Left ventricle myocardium superior (tissue), 1 donor: ENCODE measurements at regions not wholly inside any gene's neighbourhood (a gene's known extent, or its start where the extent isn't known, plus 50 kb on each side); places are given as distances from the start of the nearest gene placed in this dataset.
"Not testable (repeated sequence)": the region's sequence is repeated elsewhere in the genome, so short reads cannot be mapped to it uniquely, and the experiment has no call there.

Source experiments
- ATAC-seq: fragments of 200-7000 bp; cut with Tn5 transposase; one replicate; pipeline ENCODE4 v1.9.1; 2020; ENCODE audit warnings: mild to moderate bottlenecking, moderate library complexity
- DNase-seq: peaks from one replicate; pipeline ENCODE4 v3.0.0-alpha.2; 2020
- intact Hi-C: fragments of 100-400 bp; cut with micrococcal nuclease; formaldehyde crosslinking; loops from one replicate; pipeline ENCODE4 v1.11.0; 2022
- donor health status: DM: no; HTN: yes; CAD: no; lungs with severe emphysema.

- intact Hi-C loops: no loop called here
- DNase-seq: no peak
- ATAC-seq: no peak
Observed at GRCh38 chr12:75703131-75703530, 191.7 kb upstream of the KRR1 start.

DNA sequence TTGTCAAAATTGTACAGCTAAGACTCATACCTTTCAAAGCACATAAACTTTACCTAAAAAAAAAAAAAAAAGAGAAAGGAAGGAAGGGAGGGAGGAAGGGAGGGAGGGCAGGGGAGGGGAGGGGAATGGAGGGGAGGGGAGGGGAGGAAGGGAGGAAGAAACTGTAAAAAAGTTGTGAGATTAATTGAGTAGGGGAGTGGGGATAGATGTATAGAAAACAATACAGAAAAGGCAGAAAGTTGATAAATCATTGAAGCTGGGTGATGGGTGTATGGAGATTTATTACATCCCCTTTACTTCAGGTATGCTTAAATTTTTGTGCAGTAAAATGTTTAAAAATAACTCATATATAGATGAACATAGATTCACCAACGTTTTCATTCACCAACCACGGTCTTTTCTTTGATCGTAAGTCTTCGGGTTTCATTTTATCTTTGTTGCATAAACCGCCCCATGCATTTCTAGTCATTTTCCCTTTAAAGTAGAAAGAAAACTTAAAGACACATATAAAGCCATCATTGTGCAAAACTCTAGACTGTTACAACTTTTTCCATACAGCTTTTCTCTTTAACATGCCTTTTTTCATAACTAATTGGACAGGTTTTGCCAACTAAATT, 191.2 kb upstream of the KRR1 start:
- DNase-seq (no peak), ATAC-seq (no peak)
- intact Hi-C loops: no loop called here

- intact Hi-C loops: no loop called here
- ATAC-seq (no peak), DNase-seq (no peak)
Observed at GRCh38 chr12:75701859-75702258, 190.4 kb upstream of the KRR1 start.

- DNase-seq: no peak
- intact Hi-C loops: no loop called here
- ATAC-seq: peak; percentile 66
Observed at GRCh38 chr12:75699728-75700496, 188.5 kb upstream of the KRR1 start.

DNA sequence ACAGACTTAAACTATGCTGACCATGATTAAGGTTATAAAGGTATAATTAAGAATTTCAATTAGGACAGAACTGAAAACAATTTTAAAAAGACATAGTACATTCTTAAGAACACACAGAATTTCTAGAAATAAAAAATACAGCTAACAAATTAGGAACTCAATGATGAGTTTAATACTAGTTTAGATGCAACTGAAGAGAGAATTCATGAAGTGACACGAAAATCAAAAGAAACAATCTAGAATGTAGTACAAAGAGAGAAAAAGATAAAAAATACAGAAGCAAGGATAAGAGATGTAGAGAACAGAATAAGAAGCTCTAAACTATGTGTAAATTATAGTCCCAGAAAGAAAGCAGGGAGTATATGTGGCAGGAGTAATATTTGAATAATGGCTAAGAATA, 187.8 kb upstream of the KRR1 start:
- no peak for ATAC-seq
- intact Hi-C loops: no loop called here
- no peak for DNase-seq

DNA sequence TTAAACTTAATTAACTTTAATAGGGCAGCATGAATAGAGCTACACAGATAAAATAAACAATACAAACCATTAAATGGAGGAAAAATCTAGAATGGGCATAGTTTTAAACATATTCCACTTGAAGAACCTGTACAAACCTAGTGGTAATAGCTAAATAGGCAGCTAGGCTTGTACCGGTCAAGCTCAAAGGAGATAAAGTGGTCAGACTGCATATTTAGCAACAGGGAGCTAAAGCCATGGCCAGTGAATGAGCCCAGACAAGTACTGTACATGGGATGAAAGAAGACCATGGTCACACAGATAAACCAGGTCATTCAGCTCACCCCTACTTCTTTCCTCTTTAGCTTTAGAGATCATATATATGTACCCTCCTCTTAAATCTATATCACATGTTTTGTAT, 186.6 kb upstream of the KRR1 start:
- DNase-seq (no peak), ATAC-seq (no peak)
- intact Hi-C loops: no loop called here

- no peak for DNase-seq
- no peak for ATAC-seq
- intact Hi-C loops: no loop called here
Observed at GRCh38 chr12:75695926-75696325, 184.5 kb upstream of the KRR1 start.

DNA sequence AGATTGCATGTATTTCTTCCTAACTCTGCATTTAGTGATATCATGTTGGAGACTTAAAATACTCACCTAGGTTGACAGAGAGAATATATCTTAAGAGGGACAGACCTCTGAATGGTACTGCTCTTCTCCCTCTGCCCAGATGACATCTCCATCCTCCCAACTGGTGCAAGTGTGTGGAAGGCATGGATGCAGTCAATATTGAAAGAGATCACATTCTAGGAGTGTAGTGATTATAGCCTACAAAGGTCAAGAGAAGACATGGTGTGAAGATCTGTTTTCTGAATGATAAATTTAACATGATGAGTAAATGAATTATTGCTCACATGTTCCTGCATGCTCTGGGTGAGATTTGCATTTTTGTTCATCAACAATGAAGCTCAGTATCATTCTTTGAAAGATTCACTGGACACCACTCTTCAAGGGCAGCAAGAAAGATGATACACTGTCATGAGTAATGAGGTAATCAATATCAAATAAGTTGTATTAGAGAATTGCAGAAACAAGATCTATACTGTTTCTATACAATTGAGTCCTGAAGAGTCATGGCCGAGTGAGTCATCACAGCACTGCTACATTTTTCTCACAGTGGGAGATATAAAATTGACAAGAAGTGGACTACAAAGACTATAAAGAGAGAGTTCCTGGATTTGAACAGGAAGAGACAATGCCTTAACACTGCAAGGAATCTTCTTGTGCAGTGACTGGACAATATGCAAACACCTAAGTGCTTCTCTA, 183.3 kb upstream of the KRR1 start:
- ATAC-seq (no peak), DNase-seq (no peak)
- intact Hi-C loops: no loop called here

DNA sequence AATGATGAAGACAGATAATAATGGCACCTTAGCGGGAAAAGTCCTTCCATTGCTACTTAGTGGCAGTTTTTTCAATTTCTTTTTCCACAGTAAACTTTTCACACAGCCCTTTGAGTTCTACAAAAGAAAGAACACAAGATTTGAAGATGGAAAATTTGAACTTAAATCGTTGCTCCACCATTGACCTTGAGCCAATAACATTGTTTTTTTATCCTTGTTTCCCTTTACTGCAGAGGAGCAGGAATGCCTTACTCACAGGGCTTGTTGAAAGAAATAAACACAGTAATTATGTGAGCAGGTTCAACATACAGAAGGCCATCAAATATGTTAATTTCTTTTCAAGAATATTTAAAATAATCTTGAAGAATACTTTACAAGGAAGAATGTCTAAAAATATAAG, 181.5 kb upstream of the KRR1 start:
- no peak for ATAC-seq
- intact Hi-C loops: no loop called here
- no peak for DNase-seq

DNA sequence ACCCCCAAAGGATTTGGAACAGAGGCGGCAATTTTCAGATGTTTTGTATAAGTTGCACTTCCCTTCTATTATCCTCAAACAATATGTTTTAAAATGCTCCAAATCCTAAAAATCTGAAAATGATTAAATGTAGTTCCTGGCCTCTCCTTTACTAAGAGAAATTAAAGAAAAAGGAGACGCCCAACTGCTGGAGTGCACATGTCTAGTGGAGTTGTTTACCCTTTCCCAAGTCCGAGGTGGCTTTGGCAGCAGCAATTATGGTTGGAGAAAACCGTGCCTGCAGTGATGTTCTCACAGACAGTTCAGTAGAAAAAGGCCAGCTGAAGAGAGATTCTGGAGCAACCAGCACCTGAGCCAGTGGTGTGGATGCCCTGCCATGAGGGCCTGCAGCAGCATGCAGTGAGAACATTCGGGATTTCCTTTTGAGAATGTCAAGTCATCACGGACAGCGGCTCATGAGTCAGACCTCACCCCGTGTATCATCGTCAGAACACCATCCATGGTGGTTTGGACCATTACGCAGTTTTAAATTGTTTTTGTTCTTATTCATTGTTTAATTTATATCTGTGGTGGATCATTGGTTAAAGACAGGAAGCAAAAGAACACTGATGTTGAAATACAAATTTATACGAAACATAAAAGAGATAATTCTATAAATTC, 179.0 kb upstream of the KRR1 start:
- intact Hi-C loops: no loop called here
- DNase-seq: no peak
- ATAC-seq: no peak

GRCh38 chr12:75686233-75686632, 174.8 kb upstream of the KRR1 start:
- intact Hi-C loops, DNase-seq, ATAC-seq: not testable (repeated sequence)

- ATAC-seq: no peak
Observed at GRCh38 chr12:75685617-75686225, 174.3 kb upstream of the KRR1 start.

GRCh38 chr12:75684678-75685616, 173.5 kb upstream of the KRR1 start:
- DNase-seq (no peak), ATAC-seq (no peak)
- intact Hi-C loops: no loop called here

More at GRCh38 chr12:75685617-75686225, 174.3 kb upstream of the KRR1 start:
- intact Hi-C loops: no loop called here
- no peak for DNase-seq

DNA sequence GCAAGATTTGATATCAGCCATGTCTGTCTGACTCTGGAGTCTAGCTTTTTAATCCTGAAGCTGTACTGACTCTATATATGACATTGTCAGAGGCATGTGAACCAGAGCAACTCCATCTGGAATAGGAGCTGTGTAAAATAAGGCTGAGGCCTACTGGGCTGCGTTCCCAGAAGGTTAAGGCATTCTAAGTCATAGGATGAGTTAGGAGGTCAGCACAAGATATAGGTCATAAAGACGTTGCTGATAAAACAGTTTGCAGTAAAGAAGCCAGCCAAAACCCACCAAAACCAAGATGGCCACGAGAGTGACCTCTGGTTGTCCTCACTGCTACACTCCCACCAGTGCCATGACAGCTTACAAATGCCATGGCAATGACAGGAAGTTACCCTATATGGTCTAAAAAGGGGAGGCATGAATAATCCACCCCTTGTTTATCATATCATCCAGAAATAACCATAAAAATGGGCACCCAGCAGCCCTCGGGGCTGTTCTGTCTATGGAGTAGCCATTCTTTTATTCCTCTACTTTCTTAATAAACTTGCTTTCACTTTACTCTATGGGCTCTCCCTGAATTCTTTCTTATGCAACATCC, 172.7 kb upstream of the KRR1 start:
- DNase-seq, intact Hi-C loops, ATAC-seq: not testable (repeated sequence)

- ATAC-seq (no peak), DNase-seq (no peak)
- intact Hi-C loops: no loop called here
Observed at GRCh38 chr12:75683220-75683619, 171.8 kb upstream of the KRR1 start.

- intact Hi-C loops: no loop called here
- no peak for ATAC-seq
- DNase-seq: no peak
Observed at GRCh38 chr12:75677522-75677921, 166.1 kb upstream of the KRR1 start.

DNA sequence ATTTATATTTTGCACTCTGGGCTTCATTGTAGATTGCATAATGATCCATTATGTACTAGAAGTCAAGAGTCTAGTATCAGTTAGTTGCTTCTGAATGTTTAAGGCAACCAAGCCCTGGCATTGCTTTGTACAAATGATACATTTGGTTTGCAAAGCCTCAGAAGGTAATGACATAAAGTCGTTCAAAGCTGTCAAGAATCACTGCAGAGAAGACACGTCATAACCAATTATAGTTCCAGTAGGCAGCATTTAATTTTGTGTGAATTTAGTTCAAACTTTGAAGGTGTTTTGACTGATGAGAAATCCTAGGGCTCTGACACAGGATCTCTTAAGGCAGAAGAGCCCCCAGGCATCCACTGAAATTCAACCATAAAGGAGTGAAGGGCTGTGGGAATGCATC, 163.0 kb upstream of the KRR1 start:
- ATAC-seq (no peak), DNase-seq (no peak)
- intact Hi-C loops: no loop called here

DNA sequence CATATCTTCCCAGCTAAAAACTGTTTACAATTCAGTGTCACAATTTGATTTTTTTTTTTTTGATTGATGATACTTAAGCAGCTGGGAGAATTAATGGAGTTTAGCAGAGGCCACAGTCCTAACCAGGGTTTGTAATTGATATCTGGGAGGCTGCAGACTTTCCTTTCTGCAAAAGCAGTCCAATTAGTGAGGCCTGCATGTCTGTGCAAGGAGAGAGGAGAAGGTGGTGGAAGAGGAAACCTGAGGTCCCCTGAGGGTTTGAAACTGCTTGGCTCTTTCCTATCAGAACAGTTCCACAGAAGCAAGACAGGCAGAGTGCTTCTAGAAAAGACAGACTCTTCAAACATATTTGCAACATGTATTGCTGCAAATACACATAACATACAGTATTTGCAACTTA, 160.8 kb upstream of the KRR1 start:
- ATAC-seq (no peak), DNase-seq (no peak)
- intact Hi-C loops: no loop called here
